ENCODE measurements at regions not wholly inside any gene's neighbourhood (a gene's known extent, or its start where the extent isn't known, plus 50 kb on each side); places are given as distances from the start of the nearest gene placed in this dataset.
A peak's percentile ranks its signal among the peaks of the same experiment; 100 is the strongest.

DNA sequence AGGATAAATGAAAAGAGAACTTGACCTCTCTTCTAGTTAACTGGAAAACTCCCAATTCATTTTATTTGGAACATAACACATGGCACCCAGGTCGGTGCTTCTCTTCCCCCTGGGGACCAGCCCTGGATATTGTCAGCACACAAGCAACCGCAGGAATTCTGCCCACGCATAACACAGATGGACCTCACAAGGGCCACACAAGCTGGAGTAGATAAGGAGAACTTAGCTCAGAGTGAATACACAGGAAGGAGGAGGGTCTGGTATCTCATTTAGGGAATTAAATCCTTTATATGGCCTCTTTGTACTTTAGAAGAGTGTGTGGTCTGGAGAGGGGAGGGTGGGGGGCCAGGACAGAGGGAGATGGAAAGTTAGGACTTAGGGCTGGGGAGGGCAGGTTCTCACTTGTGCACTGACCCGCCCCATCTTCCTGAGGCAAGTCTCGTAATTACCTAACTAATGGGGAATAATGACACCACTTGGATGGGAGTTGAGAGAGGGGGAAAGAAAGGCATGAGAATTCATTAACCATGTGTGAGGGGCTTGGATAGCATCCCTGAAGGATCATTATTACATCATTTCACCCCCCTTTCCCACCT lies 341.2 kb upstream of the WWC1 start:
- Mint-ChIP-seq H3K36me3 (no peaks in the 10 kb centered on the region), H3K9me3 (no peaks in the 10 kb centered on the region)

DNA sequence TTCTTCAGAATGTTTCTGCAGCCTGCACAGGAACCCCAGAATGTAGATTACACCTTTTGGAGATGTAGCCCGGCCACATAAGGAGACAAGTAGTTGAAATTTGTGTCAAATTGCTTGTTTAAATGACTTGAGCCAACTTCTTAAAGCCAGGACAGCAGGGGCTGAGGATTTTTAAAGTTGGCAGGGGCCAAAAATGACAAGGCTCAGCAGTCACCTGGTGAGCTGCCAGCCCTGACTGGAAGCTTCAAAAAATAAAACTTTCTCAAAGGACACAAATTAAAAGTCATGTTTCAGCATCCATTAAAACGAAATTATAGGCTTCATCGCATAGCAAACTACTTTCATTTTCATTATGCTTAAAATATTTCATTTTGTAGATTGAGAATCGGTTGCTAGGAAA lies 340.3 kb upstream of the WWC1 start:
- Histone ChIP-seq H3K27me3 (ENCODE audit: control insufficient read depth in 2 of 2, insufficient read depth in 2 of 2, low read length in 2 of 2) (no peaks in the 10 kb centered on the region), H3K9ac (ENCODE audit: insufficient read depth, low read length, poor library complexity, severe bottlenecking) (no peak overlapping the region), H3K79me2 (ENCODE audit: insufficient read depth, low read length) (no peaks in the 10 kb centered on the region), H3K36me3 (replicated peaks in 1 of 2; ENCODE audit: control insufficient read depth in 1 of 2, insufficient read depth in 2 of 2, low read length in 2 of 2) (no peaks in the 10 kb centered on the region), H3K27ac (ENCODE audit: low read depth in 1 of 2, low read length in 2 of 2) (no peak overlapping the region), H4K20me1 (ENCODE audit: insufficient read depth, low read length) (no peaks in the 10 kb centered on the region), H3K4me3 (replicated peaks in 1 of 3; ENCODE audit: low read depth in 2 of 3, low read length in 3 of 3) (no peak overlapping the region), H3K9me3 (replicated peaks in 1 of 2; ENCODE audit: control insufficient read depth in 1 of 2, insufficient read depth in 1 of 2, low read length in 2 of 2) (no peaks in the 10 kb centered on the region), H2AFZ (ENCODE audit: insufficient read depth, low read depth, low read length, poor library complexity, severe bottlenecking) (peak overlapping the region; percentile 36), H3K4me2 (replicated peaks; ENCODE audit: extremely low read depth, low read length, poor library complexity, severe bottlenecking) (peak overlapping the region; percentile 11), H3K4me1 (ENCODE audit: control insufficient read depth in 1 of 2, insufficient read depth in 2 of 2, low read length in 2 of 2) (no peaks in the 10 kb centered on the region)
- peak overlapping the region in 1 of 2 donors; percentile 56 for H3K4me3 Mint-ChIP-seq
- TF ChIP-seq, protein P1, sequence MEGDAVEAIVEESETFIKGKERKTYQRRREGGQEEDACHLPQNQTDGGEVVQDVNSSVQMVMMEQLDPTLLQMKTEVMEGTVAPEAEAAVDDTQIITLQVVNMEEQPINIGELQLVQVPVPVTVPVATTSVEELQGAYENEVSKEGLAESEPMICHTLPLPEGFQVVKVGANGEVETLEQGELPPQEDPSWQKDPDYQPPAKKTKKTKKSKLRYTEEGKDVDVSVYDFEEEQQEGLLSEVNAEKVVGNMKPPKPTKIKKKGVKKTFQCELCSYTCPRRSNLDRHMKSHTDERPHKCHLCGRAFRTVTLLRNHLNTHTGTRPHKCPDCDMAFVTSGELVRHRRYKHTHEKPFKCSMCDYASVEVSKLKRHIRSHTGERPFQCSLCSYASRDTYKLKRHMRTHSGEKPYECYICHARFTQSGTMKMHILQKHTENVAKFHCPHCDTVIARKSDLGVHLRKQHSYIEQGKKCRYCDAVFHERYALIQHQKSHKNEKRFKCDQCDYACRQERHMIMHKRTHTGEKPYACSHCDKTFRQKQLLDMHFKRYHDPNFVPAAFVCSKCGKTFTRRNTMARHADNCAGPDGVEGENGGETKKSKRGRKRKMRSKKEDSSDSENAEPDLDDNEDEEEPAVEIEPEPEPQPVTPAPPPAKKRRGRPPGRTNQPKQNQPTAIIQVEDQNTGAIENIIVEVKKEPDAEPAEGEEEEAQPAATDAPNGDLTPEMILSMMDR (IDR thresholded peaks at IDR 0.05): no peak
- H3K27ac Mint-ChIP-seq: peak overlapping the region in 1 of 7 donors; percentile 15
- H3K4me1 Mint-ChIP-seq: no peaks in the 10 kb centered on the region
- peaks cover 0 to under 1% (median 0%) of the 10 kb centered on the region in 7 donors for H3K9me3 Mint-ChIP-seq
- no peaks in the 10 kb centered on the region for H3K36me3 Mint-ChIP-seq
- intact Hi-C loops (cut with micrococcal nuclease): no loop called here
- peaks cover 2 to 4% (median 2%) of the 10 kb centered on the region in 3 donors for H3K27me3 Mint-ChIP-seq (ENCODE audit: low read depth in 3 of 3)
- no peak for DNase-seq
- 42% methylated on average over 2 of the region's 4 CpGs for WGBS (ENCODE audit: insufficient coverage)

More for the DNA sequence above, 341.2 kb upstream of the WWC1 start:
- Histone ChIP-seq H3K4me1 (ENCODE audit: control insufficient read depth in 1 of 2, insufficient read depth in 2 of 2, low read length in 2 of 2) (no peaks in the 10 kb centered on the region), H3K36me3 (replicated peaks in 1 of 2; ENCODE audit: control insufficient read depth in 1 of 2, insufficient read depth in 2 of 2, low read length in 2 of 2) (no peaks in the 10 kb centered on the region), H2AFZ (ENCODE audit: insufficient read depth, low read depth, low read length, poor library complexity, severe bottlenecking) (no peak overlapping the region), H3K4me2 (replicated peaks; ENCODE audit: extremely low read depth, low read length, poor library complexity, severe bottlenecking) (no peak overlapping the region), H3K79me2 (ENCODE audit: insufficient read depth, low read length) (no peaks in the 10 kb centered on the region), H3K9me3 (replicated peaks in 1 of 2; ENCODE audit: control insufficient read depth in 1 of 2, insufficient read depth in 1 of 2, low read length in 2 of 2) (no peaks in the 10 kb centered on the region), H3K27me3 (ENCODE audit: control insufficient read depth in 2 of 2, insufficient read depth in 2 of 2, low read length in 2 of 2) (no peaks in the 10 kb centered on the region), H3K9ac (ENCODE audit: insufficient read depth, low read length, poor library complexity, severe bottlenecking) (no peak overlapping the region), H4K20me1 (ENCODE audit: insufficient read depth, low read length) (no peaks in the 10 kb centered on the region), H3K4me3 (replicated peaks in 1 of 3; ENCODE audit: low read depth in 2 of 3, low read length in 3 of 3) (no peak overlapping the region), H3K27ac (ENCODE audit: low read depth in 1 of 2, low read length in 2 of 2) (no peak overlapping the region)
- 80% methylated on average over 1 of the region's 5 CpGs for WGBS (ENCODE audit: insufficient coverage)
- no peak for DNase-seq
- Mint-ChIP-seq H3K4me1 (no peaks in the 10 kb centered on the region), H3K4me3 (no peak overlapping the region), H3K27ac (no peak overlapping the region), H3K27me3 (ENCODE audit: low read depth in 3 of 3) (peaks cover 2 to 4% (median 2%) of the 10 kb centered on the region in 3 donors)
- intact Hi-C loops (cut with micrococcal nuclease): no loop called here
- TF ChIP-seq, protein P1 (IDR thresholded peaks at IDR 0.05): no peak

Measured in CD14-positive monocyte (primary cell).